Activated CD8-positive, alpha-beta T cell treated with anti-CD3 and anti-CD28 coated beads, Interleukin-2, amount 10 ng/mL, durations not matched to agents 7 days and 5 days (primary cell): ENCODE measurements at regions not wholly inside any gene's neighbourhood (a gene's known extent, or its start where the extent isn't known, plus 50 kb on each side); places are given as distances from the start of the nearest gene placed in this dataset.

Experiments used
- ATAC-seq: fragments of 150-1000 bp; cut with Tn5 transposase; one replicate; pipeline ENCODE4 v1.10.0; 2021; ENCODE audit warnings: moderate library complexity
- CTCF ChIA-PET: fragments of 350-600 bp; sonication (Branson Sonifier 250); formaldehyde crosslinking; loops from one replicate; lab custom pipeline; 2021; ENCODE audit warnings: antibody characterized with exemption; lab: Charles Lee
- POLR2A ChIA-PET: fragments of 350-600 bp; sonication (Branson Sonifier 250); formaldehyde crosslinking; loops from one replicate; lab custom pipeline; 2021; ENCODE audit warnings: antibody characterized with exemption; lab: Charles Lee
- DNase-seq: peaks from one replicate; pipeline ENCODE4 v3.0.0-alpha.2; 2020
- H3K27ac Mint-ChIP-seq: one replicate; pipeline ENCODE4 v1.8.0; 2021; ENCODE audit warnings: mild to moderate bottlenecking, mixed read lengths
- H3K27me3 Mint-ChIP-seq: one replicate; pipeline ENCODE4 v1.8.0; 2021; ENCODE audit warnings: low read depth, mixed read lengths
- H3K36me3 Mint-ChIP-seq: one replicate; pipeline ENCODE4 v1.8.0; 2021; ENCODE audit warnings: low read depth, mixed read lengths
- H3K4me1 Mint-ChIP-seq: one replicate; pipeline ENCODE4 v1.8.0; 2021; ENCODE audit warnings: low read depth, mixed read lengths
- H3K4me3 Mint-ChIP-seq: one replicate; pipeline ENCODE4 v1.8.0; 2021; ENCODE audit warnings: mild to moderate bottlenecking, mixed read lengths
- H3K9me3 Mint-ChIP-seq: one replicate; pipeline ENCODE4 v1.8.0; 2022; ENCODE audit warnings: mixed read lengths; ENCODE audit not compliant: insufficient read depth

DNA sequence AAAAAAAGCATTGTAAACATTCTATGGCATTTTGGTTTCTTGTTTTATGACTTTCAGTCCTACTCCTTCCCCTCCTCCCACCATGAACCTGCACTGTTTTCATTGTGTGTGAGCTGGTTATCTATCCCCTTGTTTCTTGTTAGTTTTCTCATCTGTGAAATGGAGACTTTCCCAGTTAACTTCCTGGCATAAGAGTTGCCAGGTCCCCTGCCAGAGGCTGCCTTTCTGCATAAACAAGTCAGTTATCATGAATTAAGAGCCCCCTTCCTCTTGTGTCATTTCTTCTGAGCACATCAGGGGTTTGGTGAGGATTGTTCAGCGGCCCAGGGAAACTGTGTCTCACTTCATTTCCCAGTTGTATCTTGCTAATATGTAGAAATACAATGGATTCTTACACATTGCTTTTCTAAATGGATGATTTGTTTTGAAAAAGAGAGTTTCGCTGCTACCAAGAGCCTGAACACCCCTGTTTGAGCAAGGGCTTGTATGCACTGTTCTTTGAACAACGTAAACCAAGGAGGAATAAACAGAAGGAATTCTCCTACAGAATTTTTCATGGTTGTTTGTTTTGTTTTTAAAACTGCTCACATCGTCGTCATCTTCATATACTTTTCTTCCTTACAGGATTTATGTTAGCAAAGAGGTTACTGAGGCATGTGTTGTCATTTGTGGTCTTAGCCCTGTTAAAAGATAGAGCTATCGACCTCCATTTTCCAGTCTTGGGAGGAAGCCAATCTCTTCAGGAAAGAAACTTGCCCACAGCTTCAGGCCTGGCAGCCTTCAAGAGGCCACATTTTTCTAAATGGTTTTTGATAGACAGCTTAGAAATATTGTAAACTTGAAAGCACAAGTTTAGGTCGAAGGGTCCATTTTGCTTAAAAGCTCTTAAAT, 144.6 kb upstream of the IL12A start:
- H3K27ac Mint-ChIP-seq: no peak overlapping the region
- H3K4me3 Mint-ChIP-seq: no peak overlapping the region
- ChIA-PET CTCF (no interaction called here), POLR2A (no interaction called here)
- no peaks in the 10 kb centered on the region for H3K4me1 Mint-ChIP-seq
- no peaks in the 10 kb centered on the region for H3K9me3 Mint-ChIP-seq
- H3K27me3 Mint-ChIP-seq: peaks cover 18% of the 10 kb centered on the region
- ATAC-seq (no peak), DNase-seq (no peak)
- H3K36me3 Mint-ChIP-seq: no peaks in the 10 kb centered on the region

GRCh38 chr3:159844801-159845261, 143.8 kb upstream of the IL12A start:
- Mint-ChIP-seq H3K9me3 (no peaks in the 10 kb centered on the region), H3K36me3 (no peaks in the 10 kb centered on the region), H3K4me3 (no peak overlapping the region), H3K27me3 (peaks cover 18% of the 10 kb centered on the region), H3K27ac (no peak overlapping the region), H3K4me1 (no peaks in the 10 kb centered on the region)
- no peak for ATAC-seq
- POLR2A ChIA-PET: no interaction called here
- CTCF ChIA-PET: no interaction called here
- DNase-seq: no peak

GRCh38 chr3:159845737-159846136, 142.9 kb upstream of the IL12A start:
- no peak for DNase-seq
- H3K4me1 Mint-ChIP-seq: no peaks in the 10 kb centered on the region
- no peaks in the 10 kb centered on the region for H3K36me3 Mint-ChIP-seq
- no peak overlapping the region for H3K27ac Mint-ChIP-seq
- CTCF ChIA-PET: no interaction called here
- no peak for ATAC-seq
- H3K4me3 Mint-ChIP-seq: no peak overlapping the region
- H3K9me3 Mint-ChIP-seq: no peaks in the 10 kb centered on the region
- POLR2A ChIA-PET: no interaction called here
- H3K27me3 Mint-ChIP-seq: peaks cover 14% of the 10 kb centered on the region

- DNase-seq: no peak
- POLR2A ChIA-PET: no interaction called here
- no peak for ATAC-seq
- Mint-ChIP-seq H3K27me3 (peaks cover 9% of the 10 kb centered on the region), H3K36me3 (no peaks in the 10 kb centered on the region), H3K4me3 (no peak overlapping the region), H3K9me3 (no peaks in the 10 kb centered on the region), H3K27ac (no peak overlapping the region), H3K4me1 (no peaks in the 10 kb centered on the region)
- CTCF ChIA-PET: no interaction called here
These were observed 142.4 kb upstream of the IL12A start for GRCh38 chr3:159846255-159846654.

DNA sequence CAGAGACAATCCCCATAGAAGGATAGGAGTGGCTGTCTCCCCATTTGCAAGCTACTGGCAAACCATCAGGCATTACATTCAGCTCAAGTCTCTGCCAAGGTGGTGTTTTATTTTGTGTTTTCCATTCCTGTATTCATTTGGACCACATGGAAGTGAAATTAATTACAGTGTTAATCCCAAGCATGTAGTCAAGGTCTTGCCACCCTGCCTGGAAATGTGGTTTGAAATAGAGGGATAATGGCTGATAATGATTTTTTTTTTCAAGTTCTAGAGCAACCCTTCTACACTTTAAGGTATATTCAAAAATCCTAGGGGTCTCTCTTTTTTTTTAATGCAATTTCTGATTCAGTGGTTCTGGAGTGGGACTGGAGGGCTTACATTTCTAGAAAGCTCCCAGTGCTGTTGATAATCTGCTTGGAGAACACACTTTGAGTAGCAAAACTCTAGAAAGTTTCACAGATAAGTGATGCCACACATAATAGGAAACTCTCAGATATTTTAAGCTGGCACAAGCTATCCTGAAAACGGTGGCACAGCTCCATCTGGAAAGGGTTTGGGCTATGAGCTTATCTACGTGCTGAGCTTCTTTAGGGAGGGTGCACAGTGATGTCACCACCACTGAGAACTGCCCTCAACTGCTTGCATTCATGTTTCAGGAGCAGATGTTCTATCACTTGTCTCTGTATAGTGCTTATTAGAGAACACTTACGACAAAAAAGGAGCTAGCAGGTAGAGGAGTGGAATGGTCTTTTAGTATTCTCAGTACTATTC, 140.1 kb upstream of the IL12A start:
- DNase-seq (no peak), ATAC-seq (no peak)
- Mint-ChIP-seq H3K36me3 (no peaks in the 10 kb centered on the region), H3K4me1 (no peaks in the 10 kb centered on the region), H3K4me3 (no peak overlapping the region), H3K27ac (no peak overlapping the region), H3K9me3 (no peaks in the 10 kb centered on the region), H3K27me3 (peaks cover 18% of the 10 kb centered on the region)
- ChIA-PET POLR2A (no interaction called here), CTCF (interaction anchor here (1.1 kb wide), 1 partner anchor 377 kb away, joined by 3 read pairs; no protein-coding TSS in a partner anchor)

DNA sequence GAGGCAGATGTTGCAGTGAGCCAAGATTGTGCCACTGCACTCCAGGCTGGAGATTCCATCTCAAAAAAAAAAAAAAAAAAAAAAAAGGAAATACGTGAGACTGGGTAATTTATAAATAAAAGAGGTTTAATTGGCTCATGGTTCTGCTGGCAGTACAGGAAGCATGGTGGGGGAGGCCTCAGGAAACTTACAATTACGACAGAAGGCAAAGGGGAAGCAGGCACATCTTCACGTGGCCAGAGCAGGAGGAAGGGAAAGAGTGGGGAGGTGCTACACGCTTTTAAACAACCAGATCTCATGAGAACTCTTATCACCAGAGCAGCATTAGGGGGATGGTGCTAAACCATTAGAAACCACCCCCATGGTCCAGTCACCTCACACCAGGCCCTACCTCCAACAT, 138.2 kb upstream of the IL12A start:
- CTCF ChIA-PET: no interaction called here
- Mint-ChIP-seq H3K27ac (no peak overlapping the region), H3K4me3 (no peak overlapping the region), H3K9me3 (no peaks in the 10 kb centered on the region), H3K36me3 (no peaks in the 10 kb centered on the region), H3K27me3 (peaks cover 21% of the 10 kb centered on the region), H3K4me1 (no peaks in the 10 kb centered on the region)
- ATAC-seq (no peak), DNase-seq (no peak)
- POLR2A ChIA-PET: no interaction called here

DNA sequence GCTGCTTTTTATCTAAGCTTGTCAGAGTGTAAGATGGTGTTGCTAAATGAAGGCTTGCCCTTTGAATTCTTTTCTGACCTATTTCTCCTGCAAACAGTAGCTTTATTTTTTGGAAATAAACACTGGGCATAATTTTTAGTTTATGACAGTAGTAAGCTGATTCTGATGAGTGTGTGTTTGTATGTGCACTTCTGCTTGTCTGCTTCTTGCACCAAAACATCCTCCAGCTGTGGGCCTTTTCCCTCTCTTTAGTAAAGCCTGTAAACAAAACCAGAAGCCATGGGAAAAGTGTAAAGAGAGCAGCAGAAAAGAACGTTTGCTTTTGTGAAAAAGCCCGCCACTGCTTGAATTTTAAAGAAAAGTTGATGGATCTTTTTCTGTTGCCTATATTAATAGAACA, 136.4 kb upstream of the IL12A start:
- Mint-ChIP-seq H3K27me3 (peaks cover 26% of the 10 kb centered on the region), H3K4me3 (no peak overlapping the region), H3K9me3 (no peaks in the 10 kb centered on the region), H3K36me3 (no peaks in the 10 kb centered on the region), H3K27ac (no peak overlapping the region), H3K4me1 (peaks cover 5% of the 10 kb centered on the region)
- ChIA-PET CTCF (interaction anchor here (1.2 kb wide), 1 partner anchor 32 kb away, joined by 3 read pairs; no protein-coding TSS in a partner anchor), POLR2A (no interaction called here)
- ATAC-seq (no peak), DNase-seq (no peak)

DNA sequence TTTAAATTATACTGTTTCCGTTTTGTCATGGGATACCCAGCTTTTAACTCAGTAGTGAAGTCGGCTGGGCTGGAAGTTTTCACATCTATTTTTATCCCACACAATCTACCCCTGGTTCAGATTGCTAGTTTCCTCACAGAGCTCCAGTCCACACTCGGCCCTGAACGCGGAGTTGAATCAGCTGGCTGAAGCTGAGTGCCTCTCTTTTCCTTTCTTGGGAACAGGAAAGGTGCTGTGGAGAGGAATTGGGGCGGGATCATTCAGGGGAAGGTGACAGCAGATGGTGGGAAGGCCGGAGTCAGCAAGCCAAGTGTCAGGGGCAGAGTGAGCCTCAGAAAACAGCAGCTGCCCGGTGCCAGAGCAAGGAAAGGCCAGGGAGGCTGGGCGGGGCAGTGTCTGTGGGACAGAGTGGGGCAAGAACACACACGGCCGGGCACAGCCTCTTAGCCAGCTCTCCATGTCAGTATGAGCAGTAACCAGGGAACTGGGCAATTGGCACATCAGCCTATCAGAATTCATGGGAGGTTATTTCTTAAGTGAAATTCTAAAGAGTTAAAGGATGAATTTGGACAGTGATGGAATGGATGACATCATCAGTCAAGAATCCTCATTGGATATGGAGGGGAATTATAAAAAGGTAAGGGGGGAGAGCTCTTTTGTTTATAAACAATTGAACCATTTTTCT, 135.7 kb upstream of the IL12A start:
- no peak overlapping the region for H3K4me3 Mint-ChIP-seq
- ChIA-PET POLR2A (no interaction called here), CTCF (interaction anchor here (1.3 kb wide), 1 partner anchor 24 kb away, joined by 5 read pairs; no protein-coding TSS in a partner anchor)
- peaks cover 5% of the 10 kb centered on the region for H3K4me1 Mint-ChIP-seq
- H3K27ac Mint-ChIP-seq: no peak overlapping the region
- ATAC-seq (no peak), DNase-seq (no peak)
- H3K36me3 Mint-ChIP-seq: no peaks in the 10 kb centered on the region
- H3K27me3 Mint-ChIP-seq: peaks cover 26% of the 10 kb centered on the region
- no peaks in the 10 kb centered on the region for H3K9me3 Mint-ChIP-seq

DNA sequence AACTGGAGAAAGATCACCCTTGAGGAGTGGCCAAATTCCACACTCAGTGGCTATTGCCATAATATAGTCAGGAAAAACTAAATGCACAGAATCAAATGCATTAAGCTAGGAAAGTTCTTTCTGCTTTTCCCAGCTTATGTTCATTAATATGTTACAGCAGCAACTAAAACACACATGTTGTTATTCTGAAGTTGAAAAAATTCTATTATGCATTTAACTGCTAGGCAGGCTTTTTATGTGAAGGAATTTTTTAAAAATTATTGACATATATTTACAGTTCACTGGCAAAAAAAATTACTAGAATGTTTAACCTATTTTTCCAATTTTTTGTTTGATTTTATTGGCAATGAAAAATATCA, 135.2 kb upstream of the IL12A start:
- Mint-ChIP-seq H3K27me3 (peaks cover 28% of the 10 kb centered on the region), H3K4me1 (peaks cover 5% of the 10 kb centered on the region), H3K9me3 (no peaks in the 10 kb centered on the region), H3K27ac (no peak overlapping the region), H3K36me3 (no peaks in the 10 kb centered on the region), H3K4me3 (no peak overlapping the region)
- ATAC-seq (no peak), DNase-seq (no peak)
- ChIA-PET CTCF (interaction anchor here (1.3 kb wide), 1 partner anchor 24 kb away, joined by 5 read pairs; no protein-coding TSS in a partner anchor), POLR2A (no interaction called here)

GRCh38 chr3:159854500-159855124, 134.0 kb upstream of the IL12A start:
- ChIA-PET POLR2A (no interaction called here), CTCF (interaction anchor here (1.3 kb wide), 1 partner anchor 26 kb away, joined by 5 read pairs; no protein-coding TSS in a partner anchor)
- ATAC-seq (no peak), DNase-seq (no peak)
- H3K4me3 Mint-ChIP-seq: no peak overlapping the region
- peaks cover 5% of the 10 kb centered on the region for H3K4me1 Mint-ChIP-seq
- H3K9me3 Mint-ChIP-seq: no peaks in the 10 kb centered on the region
- no peaks in the 10 kb centered on the region for H3K36me3 Mint-ChIP-seq
- H3K27ac Mint-ChIP-seq: no peak overlapping the region
- peaks cover 28% of the 10 kb centered on the region for H3K27me3 Mint-ChIP-seq

- H3K4me3 Mint-ChIP-seq: no peak overlapping the region
These were observed 132.9 kb upstream of the IL12A start for GRCh38 chr3:159855599-159856346.

More at GRCh38 chr3:159855599-159856346, 132.9 kb upstream of the IL12A start:
- ATAC-seq: no peak
- Mint-ChIP-seq H3K27ac (no peak overlapping the region), H3K9me3 (no peaks in the 10 kb centered on the region), H3K36me3 (no peaks in the 10 kb centered on the region), H3K4me1 (peaks cover 5% of the 10 kb centered on the region), H3K27me3 (peaks cover 30% of the 10 kb centered on the region)
- ChIA-PET CTCF (no interaction called here), POLR2A (no interaction called here)
- no peak for DNase-seq
